HepG2 (cell line): ENCODE measurements at regions not wholly inside any gene's neighbourhood (a gene's known extent, or its start where the extent isn't known, plus 50 kb on each side); places are given as distances from the start of the nearest gene placed in this dataset.
A peak's percentile ranks its signal among the peaks of the same experiment; 100 is the strongest.

ENCODE experiments used
- AKNA ChIP-seq: sonication (generic); formaldehyde crosslinking; IDR thresholded peaks from 2 replicates; pipeline ENCODE4 v1.4.0; 2020; ENCODE audit warnings: missing genetic modification reagents, borderline replicate concordance
- MIXL1 ChIP-seq: IDR thresholded peaks from 2 replicates; pipeline ENCODE4 v1.6.1; 2016
- PITX1 ChIP-seq: sonication (generic); formaldehyde crosslinking; IDR thresholded peaks from 2 replicates; pipeline ENCODE4 v1.5.1; 2020; ENCODE audit warnings: mild to moderate bottlenecking, missing genetic modification reagents
- SALL2 ChIP-seq: sonication (generic); formaldehyde crosslinking; IDR thresholded peaks from 2 replicates; pipeline ENCODE4 v1.8.1; 2023; ENCODE audit warnings: mild to moderate bottlenecking, missing genetic modification reagents, inconsistent platforms
- STAG1 ChIP-seq: sonication (generic); formaldehyde crosslinking; IDR thresholded peaks from 2 replicates; pipeline ENCODE4 v1.4.0; 2020; ENCODE audit warnings: missing genetic modification reagents
- XRCC5 ChIP-seq: fragments of 200-400 bp; formaldehyde crosslinking; optimal IDR thresholded peaks from 2 replicates; pipeline ENCODE3; 2017; ENCODE audit warnings: mild to moderate bottlenecking, low read length
- ZFAT ChIP-seq: sonication (generic); formaldehyde crosslinking; conservative IDR thresholded peaks from 2 replicates; pipeline ENCODE4 v1.8.1; 2023; ENCODE audit warnings: missing genetic modification reagents, inconsistent platforms
- ZFP62 ChIP-seq: sonication (generic); formaldehyde crosslinking; IDR thresholded peaks from 2 replicates; pipeline ENCODE4 v1.4.0; 2020; ENCODE audit warnings: missing genetic modification reagents
- ZNF260 ChIP-seq: sonication (generic); formaldehyde crosslinking; IDR thresholded peaks from 2 replicates; pipeline ENCODE4 v1.4.0; 2020; ENCODE audit warnings: missing genetic modification reagents, low read depth, mild to moderate bottlenecking, borderline replicate concordance
- ZNF574 ChIP-seq: sonication (generic); formaldehyde crosslinking; IDR thresholded peaks from 2 replicates; pipeline ENCODE4 v1.4.0; 2020; ENCODE audit warnings: missing genetic modification reagents

DNA sequence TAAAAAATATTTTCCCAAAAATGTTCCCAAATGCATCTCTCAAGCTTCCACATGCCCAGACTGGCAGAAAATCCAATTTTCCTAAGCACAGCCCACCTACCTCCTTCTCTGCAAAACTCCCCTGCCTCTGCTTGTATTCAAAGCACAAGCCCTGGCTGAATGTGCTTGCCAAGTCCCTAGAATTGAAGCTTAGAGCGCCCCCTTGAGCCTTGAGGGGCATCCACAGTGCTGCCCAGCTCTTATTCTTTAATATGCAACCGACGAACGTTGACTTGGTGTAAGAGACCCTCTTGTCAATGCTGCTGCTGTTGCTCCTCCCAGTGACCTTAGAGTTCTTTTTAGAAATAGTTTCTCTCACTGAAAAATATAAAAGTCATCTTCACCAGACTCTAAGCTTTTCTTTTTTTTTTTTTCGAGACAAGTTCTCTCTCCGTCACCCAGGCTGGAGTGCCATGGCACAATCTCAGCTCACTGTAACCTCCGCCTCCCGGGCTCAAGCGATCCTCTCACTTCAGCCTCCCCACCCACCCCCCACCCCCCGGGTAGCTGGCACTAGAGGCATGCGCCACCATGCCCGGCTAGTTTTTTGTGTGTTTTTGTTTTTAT lies 63.5 kb upstream of the CAPRIN1 start (continued):
- TF ChIP-seq AKNA (CRISPR knock-in tag) (no peak), ZFAT (CRISPR knock-in tag) (no peak), PITX1 (no peak), MIXL1 (no peak), STAG1 (CRISPR knock-in tag) (peak; percentile 66), ZNF260 (CRISPR knock-in tag) (no peak), XRCC5 (peak; percentile 24), ZFP62 (CRISPR knock-in tag) (no peak), SALL2 (CRISPR knock-in tag) (no peak), ZNF574 (no peak)
